Activated CD4-positive, alpha-beta T cell treated with anti-CD3 and anti-CD28 coated beads, Interleukin-2, amount 10 ng/mL, durations not matched to agents 24 days and 14 days (primary cell): ENCODE measurements at regions not wholly inside any gene's neighbourhood (a gene's known extent, or its start where the extent isn't known, plus 50 kb on each side); places are given as distances from the start of the nearest gene placed in this dataset.
"Not testable (repeated sequence)": the region's sequence is repeated elsewhere in the genome, so short reads cannot be mapped to it uniquely, and the experiment has no call there.

ENCODE experiments used
- DNase-seq: peaks from one replicate; pipeline ENCODE4 v3.0.0; 2022
- H3K27ac Mint-ChIP-seq: one replicate; pipeline ENCODE4 v1.8.0; 2022; ENCODE audit warnings: mild to moderate bottlenecking, mixed read lengths
- H3K27me3 Mint-ChIP-seq: one replicate; pipeline ENCODE4 v1.8.0; 2022; ENCODE audit warnings: mixed read lengths
- H3K36me3 Mint-ChIP-seq: one replicate; pipeline ENCODE4 v1.8.0; 2022; ENCODE audit warnings: low read depth, mild to moderate bottlenecking, mixed read lengths
- H3K4me1 Mint-ChIP-seq: one replicate; pipeline ENCODE4 v1.8.0; 2021; ENCODE audit warnings: mixed read lengths
- H3K4me3 Mint-ChIP-seq: one replicate; pipeline ENCODE4 v1.8.0; 2022; ENCODE audit warnings: mild to moderate bottlenecking, moderate library complexity, mixed read lengths
- H3K9me3 Mint-ChIP-seq: one replicate; pipeline ENCODE4 v1.8.0; 2021; ENCODE audit warnings: mixed read lengths
- intact Hi-C: fragments of 100-400 bp; cut with micrococcal nuclease; formaldehyde crosslinking; loops from one replicate; pipeline ENCODE4 v1.15.1; 2023

DNA sequence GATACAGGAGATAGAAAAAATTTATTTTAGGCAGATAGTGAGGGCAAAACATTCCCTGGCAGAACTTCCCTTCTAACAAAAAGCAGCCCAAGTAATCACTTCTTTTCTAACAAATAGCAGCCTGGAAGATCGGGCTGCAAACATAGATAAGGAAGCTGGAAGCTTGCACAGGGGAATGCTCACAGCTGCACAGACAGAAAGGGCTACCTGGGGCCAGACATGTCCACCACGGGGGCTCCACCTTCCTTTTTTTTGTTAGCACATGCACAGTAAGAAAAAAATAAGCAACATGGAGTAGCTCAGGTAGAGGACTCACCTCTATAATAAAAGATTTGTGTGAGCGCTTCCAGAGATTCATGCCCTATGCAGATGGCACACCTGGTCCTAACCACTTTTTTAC, 420.5 kb downstream of the PTH2R start:
- Mint-ChIP-seq H3K27ac (no peak overlapping the region), H3K4me1 (no peaks in the 10 kb centered on the region), H3K36me3 (no peaks in the 10 kb centered on the region), H3K27me3 (no peaks in the 10 kb centered on the region), H3K9me3 (peaks cover 5% of the 10 kb centered on the region), H3K4me3 (no peak overlapping the region)
- intact Hi-C loops: no loop called here
- no peak for DNase-seq

- Mint-ChIP-seq H3K36me3 (no peaks in the 10 kb centered on the region), H3K4me3 (no peak overlapping the region), H3K27ac (no peak overlapping the region), H3K9me3 (peaks cover 5% of the 10 kb centered on the region), H3K4me1 (no peaks in the 10 kb centered on the region), H3K27me3 (no peaks in the 10 kb centered on the region)
- no peak for DNase-seq
- intact Hi-C loops: no loop called here
Measured at GRCh38 chr2:208827549-208828221, 421.1 kb downstream of the PTH2R start.

- Mint-ChIP-seq H3K27ac (no peak overlapping the region), H3K9me3 (peaks cover 5% of the 10 kb centered on the region), H3K36me3 (no peaks in the 10 kb centered on the region), H3K4me3 (no peak overlapping the region), H3K27me3 (no peaks in the 10 kb centered on the region), H3K4me1 (no peaks in the 10 kb centered on the region)
- DNase-seq: no peak
- intact Hi-C loops: no loop called here
Measured at GRCh38 chr2:208830203-208830602, 423.6 kb downstream of the PTH2R start.

GRCh38 chr2:208847651-208848050, 441.1 kb downstream of the PTH2R start:
- Mint-ChIP-seq H3K27me3 (no peaks in the 10 kb centered on the region), H3K27ac (no peak overlapping the region), H3K9me3 (no peaks in the 10 kb centered on the region), H3K4me1 (no peaks in the 10 kb centered on the region), H3K4me3 (no peak overlapping the region), H3K36me3 (no peaks in the 10 kb centered on the region)
- DNase-seq: no peak
- intact Hi-C loops: no loop called here

GRCh38 chr2:208854717-208855116, 448.1 kb downstream of the PTH2R start:
- intact Hi-C loops: no loop called here
- Mint-ChIP-seq H3K27me3 (no peaks in the 10 kb centered on the region), H3K4me1 (no peaks in the 10 kb centered on the region), H3K4me3 (no peak overlapping the region), H3K27ac (no peak overlapping the region), H3K9me3 (peaks cover 9% of the 10 kb centered on the region), H3K36me3 (no peaks in the 10 kb centered on the region)
- DNase-seq: no peak

GRCh38 chr2:208867374-208867773, 460.8 kb downstream of the PTH2R start:
- no peak for DNase-seq
- intact Hi-C loops: no loop called here
- Mint-ChIP-seq H3K4me1 (no peaks in the 10 kb centered on the region), H3K4me3 (no peak overlapping the region), H3K9me3 (no peaks in the 10 kb centered on the region), H3K27ac (no peak overlapping the region), H3K27me3 (no peaks in the 10 kb centered on the region), H3K36me3 (no peaks in the 10 kb centered on the region)

DNA sequence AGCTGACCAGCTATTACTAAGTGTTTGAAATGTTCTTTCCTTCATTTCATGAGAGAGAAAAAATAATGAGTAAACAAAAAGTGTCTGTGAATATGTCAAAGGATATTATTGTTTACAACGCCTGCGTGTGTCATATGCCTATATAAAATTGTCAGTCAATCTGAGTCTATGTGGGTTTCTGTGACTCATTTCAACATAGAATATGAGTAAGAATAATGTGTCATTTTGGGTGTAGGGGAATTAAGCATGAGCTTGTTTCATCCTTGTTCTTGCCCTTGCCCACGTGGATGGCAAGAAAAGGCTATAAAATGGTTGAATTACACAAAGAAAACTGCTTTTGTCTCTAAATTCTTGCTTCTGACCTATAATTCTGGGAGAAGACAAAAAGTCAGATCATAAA, 466.0 kb downstream of the PTH2R start:
- no peak for DNase-seq
- H3K9me3 Mint-ChIP-seq: no peaks in the 10 kb centered on the region
- intact Hi-C loops: no loop called here
- H3K36me3 Mint-ChIP-seq: no peaks in the 10 kb centered on the region
- no peaks in the 10 kb centered on the region for H3K4me1 Mint-ChIP-seq
- no peaks in the 10 kb centered on the region for H3K27me3 Mint-ChIP-seq
- H3K27ac Mint-ChIP-seq: no peak overlapping the region
- H3K4me3 Mint-ChIP-seq: no peak overlapping the region

DNA sequence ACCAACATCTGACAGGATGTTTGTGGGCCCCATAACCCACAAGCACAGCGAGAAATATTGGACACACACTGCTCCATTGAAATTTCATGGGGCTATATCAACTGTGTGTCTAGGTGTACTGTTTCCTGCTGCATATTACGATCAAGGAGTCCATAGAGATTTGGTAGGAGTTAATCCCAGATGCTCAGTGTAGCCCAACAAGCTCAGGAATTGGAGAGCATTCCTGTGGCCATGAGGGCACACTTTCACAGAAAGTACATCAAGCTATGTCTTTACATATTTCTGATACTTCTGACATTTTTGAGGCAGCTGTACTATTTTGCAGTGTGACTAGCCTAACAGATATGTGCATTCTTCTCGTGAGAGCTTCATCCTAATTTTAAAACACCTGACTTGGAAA, 473.1 kb downstream of the PTH2R start:
- Mint-ChIP-seq H3K4me3 (no peak overlapping the region), H3K4me1 (no peaks in the 10 kb centered on the region), H3K9me3 (no peaks in the 10 kb centered on the region), H3K27me3 (no peaks in the 10 kb centered on the region), H3K36me3 (no peaks in the 10 kb centered on the region), H3K27ac (no peak overlapping the region)
- intact Hi-C loops: no loop called here
- no peak for DNase-seq

DNA sequence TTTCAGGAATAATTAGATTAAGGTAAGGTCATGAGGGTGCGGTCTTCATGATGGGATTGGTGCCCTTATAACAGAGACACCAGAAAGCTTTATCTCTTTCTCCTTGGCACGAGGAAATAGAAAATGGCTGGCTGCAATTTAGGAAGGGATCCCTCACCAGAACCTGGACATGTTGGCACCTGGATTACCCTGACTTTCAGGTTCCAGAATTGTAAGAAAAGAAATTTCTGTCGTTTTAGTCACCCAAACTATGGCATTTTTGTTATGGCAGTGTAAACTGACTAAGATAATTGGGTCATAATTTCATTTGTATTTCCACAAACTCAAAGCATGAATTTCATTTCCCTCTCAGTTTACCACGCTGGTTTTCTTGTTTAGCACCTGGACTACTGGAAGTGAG, 473.6 kb downstream of the PTH2R start:
- H3K4me1 Mint-ChIP-seq: no peaks in the 10 kb centered on the region
- H3K27ac Mint-ChIP-seq: no peak overlapping the region
- H3K9me3 Mint-ChIP-seq: no peaks in the 10 kb centered on the region
- no peaks in the 10 kb centered on the region for H3K27me3 Mint-ChIP-seq
- DNase-seq: no peak
- no peaks in the 10 kb centered on the region for H3K36me3 Mint-ChIP-seq
- intact Hi-C loops: no loop called here
- no peak overlapping the region for H3K4me3 Mint-ChIP-seq

DNA sequence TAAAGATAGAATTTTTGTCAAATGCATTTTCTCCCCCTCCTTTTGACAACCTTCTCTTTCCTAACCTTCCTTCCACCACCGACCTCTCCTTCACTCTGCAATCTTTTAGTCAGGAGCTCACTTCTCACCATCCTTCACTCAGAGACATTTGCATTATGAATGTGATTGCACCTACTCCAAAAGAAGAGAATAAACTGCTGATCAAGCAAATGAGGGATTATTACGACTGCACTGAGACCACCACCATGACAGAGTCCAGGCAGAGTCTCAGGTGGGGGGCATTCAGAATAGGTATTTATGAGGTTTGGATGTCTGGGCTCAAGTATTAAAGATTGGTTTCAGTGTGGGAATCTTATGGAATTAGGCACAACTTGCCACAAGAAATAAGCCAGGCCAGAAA, 483.9 kb downstream of the PTH2R start:
- H3K4me1 Mint-ChIP-seq: no peaks in the 10 kb centered on the region

GRCh38 chr2:208892203-208892602, 485.6 kb downstream of the PTH2R start:
- no peak for DNase-seq
- Mint-ChIP-seq H3K9me3 (peaks cover 3% of the 10 kb centered on the region), H3K4me1 (no peaks in the 10 kb centered on the region), H3K36me3 (no peaks in the 10 kb centered on the region), H3K27me3 (no peaks in the 10 kb centered on the region), H3K4me3 (no peak overlapping the region), H3K27ac (no peak overlapping the region)
- intact Hi-C loops: no loop called here

More for the DNA sequence above, 483.9 kb downstream of the PTH2R start:
- no peak for DNase-seq
- no peaks in the 10 kb centered on the region for H3K36me3 Mint-ChIP-seq
- no peaks in the 10 kb centered on the region for H3K27me3 Mint-ChIP-seq
- H3K9me3 Mint-ChIP-seq: no peaks in the 10 kb centered on the region
- H3K4me3 Mint-ChIP-seq: no peak overlapping the region
- no peak overlapping the region for H3K27ac Mint-ChIP-seq
- intact Hi-C loops: no loop called here

DNA sequence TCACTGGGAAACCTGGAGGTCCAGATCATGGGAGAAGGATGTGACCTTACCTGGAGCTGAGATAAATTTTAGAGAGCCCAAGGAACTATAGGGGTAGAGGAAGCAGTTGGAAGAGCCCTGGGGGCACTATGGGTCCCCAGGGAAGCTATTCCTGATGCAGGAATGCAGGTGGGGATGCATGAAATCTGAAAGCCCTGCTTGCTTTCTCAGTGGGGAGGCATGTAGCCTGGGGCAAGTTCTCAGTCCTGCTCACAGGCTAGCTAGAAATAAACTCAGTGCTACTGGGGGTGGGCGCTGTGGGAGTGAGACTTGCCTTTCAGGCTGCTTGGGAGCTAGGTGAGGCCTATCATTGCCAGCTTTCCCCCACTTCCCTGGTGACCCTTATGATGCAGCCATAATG, 499.7 kb downstream of the PTH2R start:
- no peak for DNase-seq
- Mint-ChIP-seq H3K9me3 (no peaks in the 10 kb centered on the region), H3K27ac (no peak overlapping the region), H3K36me3 (no peaks in the 10 kb centered on the region), H3K4me1 (no peaks in the 10 kb centered on the region), H3K4me3 (no peak overlapping the region), H3K27me3 (no peaks in the 10 kb centered on the region)
- intact Hi-C loops: no loop called here

GRCh38 chr2:208915401-208915800, 508.4 kb upstream of the MAP2 start:
- DNase-seq: no peak
- no peaks in the 10 kb centered on the region for H3K9me3 Mint-ChIP-seq
- no peaks in the 10 kb centered on the region for H3K4me1 Mint-ChIP-seq
- H3K4me3 Mint-ChIP-seq: no peak overlapping the region
- H3K36me3 Mint-ChIP-seq: no peaks in the 10 kb centered on the region
- H3K27ac Mint-ChIP-seq: no peak overlapping the region
- H3K27me3 Mint-ChIP-seq: no peaks in the 10 kb centered on the region
- intact Hi-C loops: no loop called here

- intact Hi-C loops: no loop called here
- no peak for DNase-seq
- Mint-ChIP-seq H3K27me3 (no peaks in the 10 kb centered on the region), H3K4me3 (no peak overlapping the region), H3K4me1 (no peaks in the 10 kb centered on the region), H3K9me3 (peaks cover 2% of the 10 kb centered on the region), H3K27ac (no peak overlapping the region), H3K36me3 (no peaks in the 10 kb centered on the region)
Measured at GRCh38 chr2:208916881-208917280, 507.0 kb upstream of the MAP2 start.

DNA sequence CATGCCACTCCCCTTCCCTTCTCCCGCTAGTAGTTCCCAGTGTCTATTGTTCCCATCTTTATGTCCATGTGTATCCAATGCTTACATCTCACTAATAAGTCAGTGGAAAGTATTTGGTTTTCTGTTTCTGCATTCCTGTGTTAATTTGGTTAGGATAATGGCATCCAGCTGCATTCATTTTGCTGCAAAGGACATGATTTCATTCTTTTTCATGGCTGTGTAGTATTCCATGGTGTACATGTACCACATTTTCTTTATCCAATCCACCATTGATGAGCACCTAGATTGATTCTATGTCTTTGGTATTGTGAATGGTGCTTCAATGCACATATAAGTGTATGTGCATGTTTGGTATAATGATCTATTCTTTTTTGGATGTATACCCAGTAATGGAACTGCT, 502.5 kb upstream of the MAP2 start:
- H3K4me3 Mint-ChIP-seq, H3K27me3 Mint-ChIP-seq, H3K9me3 Mint-ChIP-seq, intact Hi-C loops, H3K4me1 Mint-ChIP-seq, H3K27ac Mint-ChIP-seq, DNase-seq, H3K36me3 Mint-ChIP-seq: not testable (repeated sequence)
